GM19328 (cell line): ENCODE measurements at regions not wholly inside any gene's neighbourhood (a gene's known extent, or its start where the extent isn't known, plus 50 kb on each side); places are given as distances from the start of the nearest gene placed in this dataset.

Experiments
- ATAC-seq: cut with Tn5 transposase; IDR thresholded peaks from one replicate; pipeline ENCODE4 v1.9.1; 2021; ENCODE audit warnings: mild to moderate bottlenecking, moderate library complexity; ENCODE audit not compliant: unreplicated experiment

- no peak for ATAC-seq
Observed at GRCh38 chr4:4775493-4776004, 83.9 kb upstream of the MSX1 start.

- ATAC-seq, result no peak
Observed at GRCh38 chr4:4772534-4772933, 86.9 kb upstream of the MSX1 start.

- ATAC-seq, result no peak
Observed at GRCh38 chr4:4771160-4771559, 88.3 kb upstream of the MSX1 start.

- no peak for ATAC-seq
Observed at GRCh38 chr4:4770610-4771009, 88.9 kb upstream of the MSX1 start.

- ATAC-seq, result no peak
Observed at GRCh38 chr4:4766564-4766963, 92.9 kb upstream of the MSX1 start.

GRCh38 chr4:4765811-4766210, 93.7 kb upstream of the MSX1 start:
- no peak for ATAC-seq

- no peak for ATAC-seq
Observed at GRCh38 chr4:4764558-4764905, 94.9 kb upstream of the MSX1 start.

GRCh38 chr4:4763822-4764557, 95.5 kb upstream of the MSX1 start:
- ATAC-seq, result no peak

- ATAC-seq, result peak; percentile 88
Observed at GRCh38 chr4:4762909-4763821, 96.3 kb upstream of the MSX1 start.

GRCh38 chr4:4762300-4762699, 97.2 kb upstream of the MSX1 start:
- no peak for ATAC-seq

GRCh38 chr4:4761128-4761982, 98.1 kb upstream of the MSX1 start:
- no peak for ATAC-seq

- ATAC-seq, result no peak
Observed at GRCh38 chr4:4759883-4760282, 99.6 kb upstream of the MSX1 start.

GRCh38 chr4:4759232-4759631, 100.2 kb upstream of the MSX1 start:
- no peak for ATAC-seq

- no peak for ATAC-seq
Observed at GRCh38 chr4:4758681-4759080, 100.8 kb upstream of the MSX1 start.

GRCh38 chr4:4755306-4755705, 104.2 kb upstream of the MSX1 start:
- ATAC-seq, result no peak

GRCh38 chr4:4754641-4755040, 104.8 kb upstream of the MSX1 start:
- no peak for ATAC-seq

- ATAC-seq, result no peak
Observed at GRCh38 chr4:4753643-4754042, 105.8 kb upstream of the MSX1 start.

GRCh38 chr4:4752576-4753401, 106.7 kb upstream of the MSX1 start:
- no peak for ATAC-seq

- no peak for ATAC-seq
Observed at GRCh38 chr4:4752025-4752424, 107.4 kb upstream of the MSX1 start.

- no peak for ATAC-seq
Observed at GRCh38 chr4:4750187-4750586, 109.3 kb upstream of the MSX1 start.
